Breast epithelium (tissue), 3 donors: ENCODE measurements at regions not wholly inside any gene's neighbourhood (a gene's known extent, or its start where the extent isn't known, plus 50 kb on each side); places are given as distances from the start of the nearest gene placed in this dataset.

Source experiments
- POLR2A ChIP-seq: fragments of 450-650 bp; IDR thresholded peaks from one replicate; pipeline ENCODE4 v1.6.1; 2016; ENCODE audit warnings: antibody characterized with exemption, mild to moderate bottlenecking, moderate library complexity
- TF ChIP-seq, protein P1 (sequence below), 3 donors: fragments of 450-650 bp; IDR thresholded peaks; one replicate each; pipeline ENCODE4 v1.5.1; 2016 to 2017; ENCODE audit warnings: antibody characterized with exemption in 3 of 3, mild to moderate bottlenecking in 3 of 3, moderate library complexity in 3 of 3

DNA sequence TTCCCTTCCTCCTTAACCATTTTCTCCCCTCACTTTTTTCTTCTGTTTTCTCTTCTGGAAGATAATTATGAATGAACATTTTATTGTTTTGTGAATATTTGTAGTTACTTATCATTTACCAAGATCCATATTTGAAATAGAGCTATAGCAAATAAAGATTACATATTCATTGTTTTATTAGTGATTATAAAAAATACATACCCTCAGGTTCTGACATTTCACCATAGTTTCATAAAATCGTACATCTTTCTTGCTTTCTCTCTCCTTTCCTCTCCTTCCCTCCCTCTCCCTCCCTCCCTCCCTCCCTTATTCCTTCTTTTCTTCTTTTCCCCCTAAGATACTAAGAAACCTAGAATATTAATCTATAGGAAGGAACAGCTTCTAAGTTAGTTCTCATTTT, 410.9 kb upstream of the GOLIM4 start:
- TF ChIP-seq, protein P1, sequence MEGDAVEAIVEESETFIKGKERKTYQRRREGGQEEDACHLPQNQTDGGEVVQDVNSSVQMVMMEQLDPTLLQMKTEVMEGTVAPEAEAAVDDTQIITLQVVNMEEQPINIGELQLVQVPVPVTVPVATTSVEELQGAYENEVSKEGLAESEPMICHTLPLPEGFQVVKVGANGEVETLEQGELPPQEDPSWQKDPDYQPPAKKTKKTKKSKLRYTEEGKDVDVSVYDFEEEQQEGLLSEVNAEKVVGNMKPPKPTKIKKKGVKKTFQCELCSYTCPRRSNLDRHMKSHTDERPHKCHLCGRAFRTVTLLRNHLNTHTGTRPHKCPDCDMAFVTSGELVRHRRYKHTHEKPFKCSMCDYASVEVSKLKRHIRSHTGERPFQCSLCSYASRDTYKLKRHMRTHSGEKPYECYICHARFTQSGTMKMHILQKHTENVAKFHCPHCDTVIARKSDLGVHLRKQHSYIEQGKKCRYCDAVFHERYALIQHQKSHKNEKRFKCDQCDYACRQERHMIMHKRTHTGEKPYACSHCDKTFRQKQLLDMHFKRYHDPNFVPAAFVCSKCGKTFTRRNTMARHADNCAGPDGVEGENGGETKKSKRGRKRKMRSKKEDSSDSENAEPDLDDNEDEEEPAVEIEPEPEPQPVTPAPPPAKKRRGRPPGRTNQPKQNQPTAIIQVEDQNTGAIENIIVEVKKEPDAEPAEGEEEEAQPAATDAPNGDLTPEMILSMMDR (IDR thresholded peaks at IDR 0.05), result no peak
- no peak for TF ChIP-seq POLR2A
